PC-3 (cell line): ENCODE measurements at regions not wholly inside any gene's neighbourhood (a gene's known extent, or its start where the extent isn't known, plus 50 kb on each side); places are given as distances from the start of the nearest gene placed in this dataset.

ENCODE experiments used
- ATAC-seq: fragments of 200-7000 bp; cut with Tn5 transposase; 2 replicates; pipeline ENCODE4 v1.9.1; 2020; ENCODE audit warnings: mild to moderate bottlenecking, moderate library complexity
- BruUV-seq: library from RNA; stranded (reverse); fragments of 400-500 nt; replicated peaks from 2 replicates; lab custom pipeline; 2021; lab: Mats Ljungman, UMichigan
- CTCF ChIA-PET: fragments of 300-600 bp; sonication (Branson Sonifier 250); formaldehyde crosslinking; loops from one replicate; lab custom pipeline; 2022; ENCODE audit warnings: antibody characterized with exemption; lab: Charles Lee
- POLR2A ChIA-PET: fragments of 300-600 bp; sonication (Branson Sonifier 250); formaldehyde crosslinking; loops from one replicate; lab custom pipeline; 2022; ENCODE audit warnings: antibody characterized with exemption; ENCODE audit not compliant: unreplicated experiment; lab: Charles Lee
- DNase-seq: peaks from one replicate; pipeline ENCODE4 v3.0.0-alpha.2; 2015
- H2AFZ ChIP-seq: fragments of 300-600 bp; sonication (generic); 2 replicates; pipeline ENCODE4 v1.6.0; 2016; ENCODE audit warnings: antibody characterized with exemption, low read length
- H3F3A ChIP-seq: fragments of 300-600 bp; sonication (generic); one replicate; pipeline ENCODE4 v1.6.0; 2017; ENCODE audit warnings: antibody characterized with exemption, low read length, control low read depth, mild to moderate bottlenecking; ENCODE audit not compliant: unreplicated experiment
- H3K27ac ChIP-seq: fragments of 300-600 bp; sonication (generic); 2 replicates; pipeline ENCODE4 v1.5.1; 2016; ENCODE audit warnings: mild to moderate bottlenecking, low read length
- H3K27me3 ChIP-seq: fragments of 300-600 bp; sonication (generic); 2 replicates; pipeline ENCODE4 v1.6.1; 2016; ENCODE audit warnings: low read length, mixed read lengths
- H3K36me3 ChIP-seq: fragments of 300-600 bp; sonication (generic); 2 replicates; pipeline ENCODE4 v1.6.1; 2016; ENCODE audit warnings: low read depth, mixed run types, low read length, mixed read lengths
- H3K4me1 ChIP-seq: fragments of 300-600 bp; sonication (generic); 2 replicates; pipeline ENCODE4 v1.5.1; 2016; ENCODE audit warnings: low read length; ENCODE audit not compliant: insufficient read depth
- H3K4me2 ChIP-seq: fragments of 300-600 bp; sonication (generic); 2 replicates; pipeline ENCODE4 v1.6.0; 2016; ENCODE audit warnings: low read length
- H3K4me3 ChIP-seq: fragments of 300-600 bp; sonication (generic); 2 replicates; pipeline ENCODE4 v1.5.1; 2016; ENCODE audit warnings: mild to moderate bottlenecking, low read length, mixed read lengths
- H3K79me2 ChIP-seq: fragments of 300-600 bp; sonication (generic); 2 replicates; pipeline ENCODE4 v1.6.1; 2017; ENCODE audit warnings: low read length, mixed read lengths
- H3K9ac ChIP-seq: fragments of 300-600 bp; sonication (generic); 2 replicates; pipeline ENCODE4 v1.6.0; 2016; ENCODE audit warnings: mild to moderate bottlenecking, low read length
- H3K9me2 ChIP-seq: fragments of 300-600 bp; sonication (generic); replicated peaks from 2 replicates; pipeline ENCODE4 v1.6.1; 2016; ENCODE audit warnings: mixed run types, low read length, mixed read lengths
- H3K9me3 ChIP-seq: fragments of 300-600 bp; sonication (generic); 2 replicates; pipeline ENCODE4 v1.6.1; 2016; ENCODE audit warnings: low read length, mixed read lengths
- H4K20me1 ChIP-seq: fragments of 300-600 bp; sonication (generic); 2 replicates; pipeline ENCODE4 v1.6.1; 2016; ENCODE audit warnings: low read length, mixed read lengths
- EZH2 ChIP-seq: fragments of 300-600 bp; sonication (generic); IDR thresholded peaks from one replicate; pipeline ENCODE4 v1.6.1; 2017; ENCODE audit warnings: antibody characterized with exemption, mild to moderate bottlenecking, low read length; ENCODE audit not compliant: unreplicated experiment
- EZH2phosphoT487 ChIP-seq: fragments of 300-600 bp; sonication (generic); IDR thresholded peaks from 2 replicates; pipeline ENCODE4 v1.6.1; 2018; ENCODE audit warnings: mild to moderate bottlenecking, antibody characterized with exemption, low read length, borderline replicate concordance
- intact Hi-C: fragments of 100-400 bp; cut with micrococcal nuclease; formaldehyde crosslinking; loops from 2 replicates; pipeline ENCODE4 v1.9.0; 2023
- TF ChIP-seq, protein P1 (sequence below): fragments of 300-600 bp; sonication (generic); conservative IDR thresholded peaks from 2 replicates; pipeline ENCODE4 v1.5.1; 2017; ENCODE audit warnings: antibody characterized with exemption, low read depth, mild to moderate bottlenecking, low read length

- no peaks in the 10 kb centered on the region for H3K9me2 ChIP-seq
- no peak overlapping the region for H3K9ac ChIP-seq
- H3K4me1 ChIP-seq, result no peaks in the 10 kb centered on the region
- H3K9me3 ChIP-seq, result no peaks in the 10 kb centered on the region
- H3F3A ChIP-seq, result no peaks in the 10 kb centered on the region
- H3K27me3 ChIP-seq, result peaks cover 35% of the 10 kb centered on the region
- no peak for DNase-seq
- no peak overlapping the region for H3K4me3 ChIP-seq
- H2AFZ ChIP-seq, result no peak overlapping the region
- no peak overlapping the region for H3K4me2 ChIP-seq
- intact Hi-C loops, result no loop called here
- no peak for ATAC-seq
- CTCF ChIA-PET, result no interaction called here
- no peak overlapping the region for H3K27ac ChIP-seq
- no peaks in the 10 kb centered on the region for H3K36me3 ChIP-seq
- no peaks in the 10 kb centered on the region for H3K79me2 ChIP-seq
- TF ChIP-seq, protein P1, sequence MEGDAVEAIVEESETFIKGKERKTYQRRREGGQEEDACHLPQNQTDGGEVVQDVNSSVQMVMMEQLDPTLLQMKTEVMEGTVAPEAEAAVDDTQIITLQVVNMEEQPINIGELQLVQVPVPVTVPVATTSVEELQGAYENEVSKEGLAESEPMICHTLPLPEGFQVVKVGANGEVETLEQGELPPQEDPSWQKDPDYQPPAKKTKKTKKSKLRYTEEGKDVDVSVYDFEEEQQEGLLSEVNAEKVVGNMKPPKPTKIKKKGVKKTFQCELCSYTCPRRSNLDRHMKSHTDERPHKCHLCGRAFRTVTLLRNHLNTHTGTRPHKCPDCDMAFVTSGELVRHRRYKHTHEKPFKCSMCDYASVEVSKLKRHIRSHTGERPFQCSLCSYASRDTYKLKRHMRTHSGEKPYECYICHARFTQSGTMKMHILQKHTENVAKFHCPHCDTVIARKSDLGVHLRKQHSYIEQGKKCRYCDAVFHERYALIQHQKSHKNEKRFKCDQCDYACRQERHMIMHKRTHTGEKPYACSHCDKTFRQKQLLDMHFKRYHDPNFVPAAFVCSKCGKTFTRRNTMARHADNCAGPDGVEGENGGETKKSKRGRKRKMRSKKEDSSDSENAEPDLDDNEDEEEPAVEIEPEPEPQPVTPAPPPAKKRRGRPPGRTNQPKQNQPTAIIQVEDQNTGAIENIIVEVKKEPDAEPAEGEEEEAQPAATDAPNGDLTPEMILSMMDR, result no peak
- no peak for TF ChIP-seq EZH2
- TF ChIP-seq EZH2phosphoT487, result no peak
- BruUV-seq, result no TSS peak
- no peaks in the 10 kb centered on the region for H4K20me1 ChIP-seq
- POLR2A ChIA-PET, result no interaction called here
Measured at GRCh38 chr1:81410941-81411340, 389.8 kb upstream of the ADGRL2 start.

GRCh38 chr1:81410351-81410750 is 390.4 kb upstream of the ADGRL2 start:
- POLR2A ChIA-PET, result no interaction called here
- Histone ChIP-seq H2AFZ (no peak overlapping the region), H3K9me2 (no peaks in the 10 kb centered on the region), H3K27me3 (peaks cover 36% of the 10 kb centered on the region), H3K36me3 (no peaks in the 10 kb centered on the region), H3K4me3 (no peak overlapping the region), H3K9me3 (no peaks in the 10 kb centered on the region), H3K4me2 (no peak overlapping the region), H4K20me1 (no peaks in the 10 kb centered on the region), H3K9ac (no peak overlapping the region), H3K4me1 (no peaks in the 10 kb centered on the region), H3K79me2 (no peaks in the 10 kb centered on the region), H3K27ac (no peak overlapping the region), H3F3A (no peaks in the 10 kb centered on the region)
- DNase-seq, result no peak
- intact Hi-C loops, result no loop called here
- no TSS peak for BruUV-seq
- no peak for ATAC-seq
- CTCF ChIA-PET, result no interaction called here
- TF ChIP-seq EZH2phosphoT487 (no peak), EZH2 (no peak)
- TF ChIP-seq, protein P1, result no peak

- H3F3A ChIP-seq, result no peaks in the 10 kb centered on the region
- H2AFZ ChIP-seq, result no peak overlapping the region
- ChIA-PET CTCF (no interaction called here), POLR2A (no interaction called here)
- H3K27me3 ChIP-seq, result peaks cover 36% of the 10 kb centered on the region
- no peak for DNase-seq
- H4K20me1 ChIP-seq, result no peaks in the 10 kb centered on the region
- no peak overlapping the region for H3K9ac ChIP-seq
- H3K4me3 ChIP-seq, result no peak overlapping the region
- no peaks in the 10 kb centered on the region for H3K9me2 ChIP-seq
- H3K79me2 ChIP-seq, result no peaks in the 10 kb centered on the region
- ATAC-seq, result no peak
- TF ChIP-seq EZH2phosphoT487 (no peak), EZH2 (no peak)
- TF ChIP-seq, protein P1, result no peak
- no peaks in the 10 kb centered on the region for H3K36me3 ChIP-seq
- H3K27ac ChIP-seq, result no peak overlapping the region
- H3K4me1 ChIP-seq, result no peaks in the 10 kb centered on the region
- intact Hi-C loops, result no loop called here
- H3K4me2 ChIP-seq, result no peak overlapping the region
- BruUV-seq, result no TSS peak
- no peaks in the 10 kb centered on the region for H3K9me3 ChIP-seq
Measured at GRCh38 chr1:81409780-81410274, 390.9 kb upstream of the ADGRL2 start.
